MG63 (cell line): ENCODE measurements at regions not wholly inside any gene's neighbourhood (a gene's known extent, or its start where the extent isn't known, plus 50 kb on each side); places are given as distances from the start of the nearest gene placed in this dataset.
"Not testable (repeated sequence)": the region's sequence is repeated elsewhere in the genome, so short reads cannot be mapped to it uniquely, and the experiment has no call there.

ENCODE experiments used
- DNase-seq: peaks from one replicate; pipeline ENCODE4 v3.0.0-alpha.2; 2020
- H3K27me3 ChIP-seq: fragments of 250-450 bp; sonication (Bioruptor Pico); 2 replicates; pipeline ENCODE4 v1.5.1; 2020; ENCODE audit warnings: mild to moderate bottlenecking, moderate library complexity
- H3K36me3 ChIP-seq: fragments of 250-450 bp; sonication (Bioruptor Pico); 2 replicates; pipeline ENCODE4 v1.5.1; 2020; ENCODE audit warnings: mild to moderate bottlenecking, moderate library complexity
- H3K4me3 ChIP-seq: fragments of 250-450 bp; sonication (Bioruptor Pico); 2 replicates; pipeline ENCODE4 v1.5.1; 2020; ENCODE audit warnings: mild to moderate bottlenecking, moderate library complexity
- H3K9me3 ChIP-seq: fragments of 250-450 bp; sonication (Bioruptor Pico); 2 replicates; pipeline ENCODE4 v1.5.1; 2020; ENCODE audit warnings: mild to moderate bottlenecking, moderate library complexity

GRCh38 chr5:154636271-154636670, 118.9 kb upstream of the LARP1 start:
- not testable (repeated sequence) for DNase-seq, H3K27me3 ChIP-seq, H3K36me3 ChIP-seq, H3K4me3 ChIP-seq, H3K9me3 ChIP-seq

GRCh38 chr5:154633744-154634143, 121.4 kb upstream of the LARP1 start:
- not testable (repeated sequence) for H3K27me3 ChIP-seq, H3K36me3 ChIP-seq, H3K9me3 ChIP-seq, DNase-seq, H3K4me3 ChIP-seq

GRCh38 chr5:154631141-154631540, 124.0 kb upstream of the LARP1 start:
- no peaks in the 10 kb centered on the region for H3K9me3 ChIP-seq
- H3K4me3 ChIP-seq: no peak overlapping the region
- no peaks in the 10 kb centered on the region for H3K36me3 ChIP-seq
- no peak for DNase-seq
- no peaks in the 10 kb centered on the region for H3K27me3 ChIP-seq

DNA sequence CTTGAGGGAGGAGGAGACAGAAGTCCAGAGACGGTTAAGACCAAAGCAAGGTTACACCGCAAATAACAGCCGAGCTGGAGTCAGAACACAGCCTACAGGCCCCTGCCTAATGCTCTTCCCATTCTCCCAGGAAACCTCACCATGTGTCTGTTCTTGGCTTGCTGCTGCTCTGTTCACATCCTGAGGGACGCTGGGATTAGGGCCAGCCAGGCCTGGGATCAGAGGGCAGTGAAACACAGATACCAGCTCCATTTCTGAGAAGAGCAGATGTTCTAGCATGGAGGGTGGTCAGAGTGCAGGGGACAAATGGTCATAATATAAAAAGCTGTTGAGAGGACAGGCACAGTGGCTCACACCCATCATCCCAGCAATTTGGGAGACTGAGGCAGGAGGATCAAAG, 124.8 kb upstream of the LARP1 start:
- DNase-seq: no peak
- H3K4me3 ChIP-seq: no peak overlapping the region
- H3K9me3 ChIP-seq: no peaks in the 10 kb centered on the region
- H3K36me3 ChIP-seq: no peaks in the 10 kb centered on the region
- no peaks in the 10 kb centered on the region for H3K27me3 ChIP-seq

DNA sequence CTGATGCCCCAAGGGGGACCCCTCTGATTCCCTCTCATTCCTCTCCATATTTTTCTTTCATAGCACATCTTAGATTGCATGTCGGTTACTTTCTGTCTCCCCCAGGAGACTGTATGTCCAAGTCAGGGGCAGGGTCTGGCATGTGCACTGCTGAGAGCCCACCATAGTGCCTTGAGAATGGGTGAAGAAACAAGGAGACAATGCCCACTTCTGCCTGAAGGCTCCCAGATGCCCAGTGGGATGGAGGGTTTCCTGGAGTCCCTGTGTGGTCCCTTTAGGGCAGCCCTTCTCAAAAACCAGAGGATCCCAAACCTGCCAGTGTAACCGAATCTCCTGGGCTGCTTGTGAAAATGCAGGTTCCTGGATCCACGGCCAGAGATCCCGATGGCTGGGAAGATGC, 126.5 kb upstream of the LARP1 start:
- no peaks in the 10 kb centered on the region for H3K9me3 ChIP-seq

DNA sequence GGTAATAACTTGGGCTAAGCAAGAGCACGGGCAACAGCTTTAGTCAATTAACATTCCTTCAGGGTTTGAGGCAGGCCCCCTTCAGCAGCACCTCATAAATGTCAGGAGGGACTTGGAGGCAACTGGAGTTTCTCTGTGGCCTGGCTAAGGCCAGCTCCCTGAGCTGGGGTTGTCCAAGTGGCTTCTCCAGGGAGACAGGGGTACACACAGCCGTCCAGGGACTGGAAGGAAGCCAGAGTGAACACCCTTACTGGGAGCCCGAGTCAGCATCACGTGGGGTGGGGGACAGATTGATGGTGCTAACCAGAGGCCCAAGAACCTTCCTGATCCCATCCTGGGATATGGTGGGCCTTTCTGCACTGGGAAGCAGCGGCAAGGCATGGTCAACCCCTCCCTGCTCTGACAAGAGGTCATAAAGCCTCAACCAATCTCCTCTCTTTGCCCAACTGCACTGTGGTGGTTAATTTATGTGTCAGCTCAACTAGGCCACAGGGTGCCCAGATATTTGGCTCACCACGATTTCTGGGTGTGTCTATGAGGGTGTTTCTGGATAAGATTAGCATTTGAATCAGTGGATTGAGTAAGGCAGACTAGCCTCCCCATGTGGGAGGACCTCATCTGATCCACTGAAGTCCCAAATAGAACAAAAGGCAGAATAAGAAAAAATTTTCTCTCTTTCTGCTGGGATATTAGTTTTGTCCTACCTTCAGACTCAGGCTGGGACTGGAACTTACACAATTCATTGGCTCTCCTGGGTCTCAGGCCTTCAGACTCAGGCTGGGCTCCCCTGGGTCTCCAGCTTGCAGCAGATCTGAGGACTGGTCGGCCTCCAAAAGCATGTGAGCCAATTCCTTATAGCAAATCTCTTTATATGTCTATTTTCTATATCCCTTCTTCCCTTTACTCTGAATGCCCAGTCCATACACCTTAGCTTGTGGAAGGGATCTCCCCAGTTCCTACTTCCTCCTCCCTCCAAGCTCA, 127.2 kb upstream of the LARP1 start:
- DNase-seq: peak; percentile 58
- Histone ChIP-seq H3K27me3 (no peaks in the 10 kb centered on the region), H3K4me3 (no peak overlapping the region), H3K9me3 (no peaks in the 10 kb centered on the region), H3K36me3 (no peaks in the 10 kb centered on the region)

More for the DNA sequence above, 126.5 kb upstream of the LARP1 start:
- Histone ChIP-seq H3K4me3 (no peak overlapping the region), H3K36me3 (no peaks in the 10 kb centered on the region), H3K27me3 (no peaks in the 10 kb centered on the region)
- DNase-seq: no peak

DNA sequence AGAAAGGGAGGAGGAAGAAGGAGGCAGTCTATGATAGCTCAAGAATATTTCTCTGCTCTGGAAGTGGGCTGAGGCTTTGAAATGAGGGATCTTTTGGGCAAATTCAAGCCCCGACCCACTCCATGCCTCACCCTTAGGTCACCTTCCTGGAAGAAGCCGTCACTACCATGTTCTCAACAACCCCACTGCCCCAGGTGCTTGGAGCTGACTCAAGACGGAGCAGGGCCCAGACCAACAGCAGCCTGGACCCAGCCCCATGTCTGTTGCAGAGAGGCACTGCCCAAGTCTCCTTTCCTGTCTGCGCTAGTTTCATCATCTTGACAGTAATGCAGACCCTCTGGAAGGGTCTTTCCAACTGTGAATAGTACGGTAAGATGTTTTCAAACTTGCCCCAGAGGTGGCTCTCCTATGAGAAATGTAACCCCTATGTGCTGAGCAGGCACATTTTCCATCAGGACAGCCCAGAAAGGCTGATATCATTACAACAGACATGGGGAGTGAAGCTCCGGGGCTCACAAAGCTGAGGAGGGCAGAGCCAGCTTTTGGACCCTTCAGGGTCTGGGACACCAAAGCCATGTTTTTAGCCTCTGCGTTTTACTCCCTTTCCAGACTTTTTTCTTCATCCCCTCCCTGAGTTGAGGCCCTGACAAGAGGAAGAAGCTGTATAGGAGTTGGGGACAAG, 128.2 kb upstream of the LARP1 start:
- Histone ChIP-seq H3K36me3 (no peaks in the 10 kb centered on the region), H3K4me3 (no peak overlapping the region), H3K9me3 (no peaks in the 10 kb centered on the region), H3K27me3 (no peaks in the 10 kb centered on the region)
- no peak for DNase-seq

DNA sequence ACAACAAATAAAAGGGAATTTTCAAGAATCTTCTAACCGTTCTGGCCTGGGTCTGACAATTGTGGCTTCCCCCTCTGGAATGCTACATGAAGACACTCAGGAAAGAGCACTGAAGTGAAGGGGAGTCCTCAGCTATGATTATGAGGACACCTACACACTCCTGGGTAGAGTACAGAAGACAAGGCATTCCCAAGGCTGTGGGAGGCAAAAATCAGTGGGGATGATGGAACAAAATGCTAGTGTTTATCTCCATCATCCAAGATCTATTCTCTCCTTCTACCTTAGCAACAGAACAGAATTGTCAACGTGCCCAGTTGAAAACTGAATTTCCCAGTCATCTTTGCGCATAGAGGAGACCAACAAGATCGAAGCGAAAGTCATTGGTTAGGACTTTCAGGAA, 130.1 kb upstream of the LARP1 start:
- no peaks in the 10 kb centered on the region for H3K9me3 ChIP-seq
- no peak overlapping the region for H3K4me3 ChIP-seq
- no peaks in the 10 kb centered on the region for H3K27me3 ChIP-seq
- no peaks in the 10 kb centered on the region for H3K36me3 ChIP-seq
- no peak for DNase-seq

GRCh38 chr5:154624341-154624740, 130.8 kb upstream of the LARP1 start:
- H3K4me3 ChIP-seq: no peak overlapping the region
- DNase-seq: no peak
- no peaks in the 10 kb centered on the region for H3K27me3 ChIP-seq
- no peaks in the 10 kb centered on the region for H3K9me3 ChIP-seq
- H3K36me3 ChIP-seq: no peaks in the 10 kb centered on the region

DNA sequence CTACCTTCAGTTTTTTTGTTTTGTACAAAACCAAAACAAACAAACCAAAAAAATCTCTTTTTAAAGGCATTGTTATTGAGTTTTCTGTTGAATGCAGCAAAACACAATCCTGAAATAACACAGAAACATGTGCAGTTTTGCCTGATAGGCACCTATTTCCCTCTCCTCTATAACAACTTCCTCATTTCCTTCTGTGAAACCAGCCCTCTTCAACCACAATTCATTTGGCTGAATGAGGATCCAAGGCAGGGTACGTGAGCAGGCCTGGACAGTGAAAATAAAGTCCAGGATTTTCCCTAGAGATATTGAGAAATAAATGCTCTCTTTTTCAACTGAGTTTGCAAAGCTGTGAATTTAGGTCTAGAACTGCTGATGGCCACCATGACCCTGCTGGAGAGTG, 134.8 kb upstream of the LARP1 start:
- Histone ChIP-seq H3K27me3 (no peaks in the 10 kb centered on the region), H3K36me3 (no peaks in the 10 kb centered on the region), H3K9me3 (peaks cover 4% of the 10 kb centered on the region), H3K4me3 (no peak overlapping the region)
- DNase-seq: no peak

GRCh38 chr5:154618696-154619095, 136.5 kb upstream of the LARP1 start:
- DNase-seq: no peak
- no peaks in the 10 kb centered on the region for H3K36me3 ChIP-seq
- no peaks in the 10 kb centered on the region; the same call in 1 of the 2 replicates for H3K27me3 ChIP-seq
- H3K4me3 ChIP-seq: no peak overlapping the region
- H3K9me3 ChIP-seq: peaks cover 4% of the 10 kb centered on the region

DNA sequence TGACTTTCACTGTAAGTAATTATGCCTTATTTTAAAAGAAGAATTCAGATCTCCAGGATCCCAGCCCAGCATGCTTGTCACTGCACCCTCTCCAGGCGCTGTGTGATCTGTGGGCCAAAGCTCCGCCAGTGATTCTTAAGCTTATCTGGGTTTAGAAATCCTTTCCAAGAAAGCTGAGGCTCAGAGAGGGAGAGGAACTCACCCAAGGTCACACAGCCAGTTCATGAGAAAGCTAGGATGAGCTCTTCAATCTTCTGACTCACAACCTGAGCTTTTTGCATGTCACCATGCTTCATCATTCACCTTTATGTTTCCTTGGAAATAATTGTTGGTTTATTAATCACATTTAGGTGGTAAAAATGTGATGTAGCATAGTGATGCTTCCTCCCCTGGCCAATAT, 136.6 kb upstream of the HAND1 start:
- no peaks in the 10 kb centered on the region for H3K36me3 ChIP-seq

GRCh38 chr5:154614125-154614524, 136.1 kb upstream of the HAND1 start:
- no peak for DNase-seq
- H3K27me3 ChIP-seq: peaks cover 9% of the 10 kb centered on the region
- H3K36me3 ChIP-seq: no peaks in the 10 kb centered on the region
- H3K4me3 ChIP-seq: no peak overlapping the region
- peaks cover 4% of the 10 kb centered on the region for H3K9me3 ChIP-seq

More for the DNA sequence above, 136.6 kb upstream of the HAND1 start:
- no peak for DNase-seq
- Histone ChIP-seq H3K4me3 (no peak overlapping the region), H3K27me3 (peaks cover 9% of the 10 kb centered on the region), H3K9me3 (peaks cover 4% of the 10 kb centered on the region)

DNA sequence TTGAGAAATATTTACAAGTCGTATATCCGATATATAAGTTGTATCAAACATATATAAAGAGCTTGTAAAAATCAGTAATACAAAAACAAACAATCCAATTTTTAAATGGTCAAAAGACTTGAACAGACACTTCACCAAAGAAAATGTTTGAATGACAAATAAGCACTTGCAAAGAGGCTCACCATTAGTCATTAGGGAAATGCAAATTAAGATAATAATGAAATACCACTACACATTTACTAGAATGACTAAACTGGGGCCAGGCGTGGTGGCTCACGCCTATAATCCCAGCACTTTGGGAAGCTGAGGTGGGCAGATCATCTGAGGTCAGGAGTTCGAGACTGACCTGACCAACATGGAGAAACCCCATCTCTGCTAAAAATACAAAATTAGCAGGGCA, 134.6 kb upstream of the HAND1 start:
- no peak for DNase-seq
- H3K4me3 ChIP-seq: no peak overlapping the region
- H3K27me3 ChIP-seq: peaks cover 9% of the 10 kb centered on the region
- H3K9me3 ChIP-seq: peaks cover 4% of the 10 kb centered on the region
- H3K36me3 ChIP-seq: no peaks in the 10 kb centered on the region

GRCh38 chr5:154611341-154611767, 133.3 kb upstream of the HAND1 start:
- Histone ChIP-seq H3K4me3 (no peak overlapping the region), H3K9me3 (no peaks in the 10 kb centered on the region), H3K27me3 (peaks cover 9% of the 10 kb centered on the region), H3K36me3 (no peaks in the 10 kb centered on the region)
- DNase-seq: no peak

GRCh38 chr5:154610321-154611154, 132.5 kb upstream of the HAND1 start:
- peaks cover 9% of the 10 kb centered on the region for H3K27me3 ChIP-seq
- DNase-seq: peak; percentile 78

GRCh38 chr5:154609251-154609650, 131.2 kb upstream of the HAND1 start:
- no peak for DNase-seq
- peaks cover 9% of the 10 kb centered on the region for H3K27me3 ChIP-seq
- no peak overlapping the region for H3K4me3 ChIP-seq
- no peaks in the 10 kb centered on the region for H3K9me3 ChIP-seq
- H3K36me3 ChIP-seq: no peaks in the 10 kb centered on the region

More at GRCh38 chr5:154610321-154611154, 132.5 kb upstream of the HAND1 start:
- H3K9me3 ChIP-seq: no peaks in the 10 kb centered on the region
- no peaks in the 10 kb centered on the region for H3K36me3 ChIP-seq
- H3K4me3 ChIP-seq: peak overlapping the region; percentile 10; the same call in 1 of the 2 replicates
